Activated T-helper 2 cell treated with anti-CD3 and anti-CD28 coated beads, Interferon-gamma antibody, Interleukin-2, Interleukin-4, amounts not matched to agents 10 μg/mL and 5 μg/mL and 100 μg/mL, durations not matched to agents 14 hours and 24 hours and 36 hours (primary cell): ENCODE measurements at regions not wholly inside any gene's neighbourhood (a gene's known extent, or its start where the extent isn't known, plus 50 kb on each side); places are given as distances from the start of the nearest gene placed in this dataset.

Experiments used
- DNase-seq: peaks from one replicate; pipeline ENCODE4 v3.0.0; 2021; ENCODE audit warnings: low spot score
- H3K27ac Mint-ChIP-seq: one replicate; pipeline ENCODE4 v1.8.0; 2021; ENCODE audit warnings: mixed read lengths
- H3K27me3 Mint-ChIP-seq: one replicate; pipeline ENCODE4 v1.8.0; 2021; ENCODE audit warnings: low read depth, mixed read lengths
- H3K36me3 Mint-ChIP-seq: one replicate; pipeline ENCODE4 v1.8.0; 2021; ENCODE audit warnings: low read depth, mixed read lengths
- H3K4me1 Mint-ChIP-seq: one replicate; pipeline ENCODE4 v1.8.0; 2021; ENCODE audit warnings: low read depth, mixed read lengths
- H3K4me3 Mint-ChIP-seq: one replicate; pipeline ENCODE4 v1.8.0; 2021; ENCODE audit warnings: low read depth, mild to moderate bottlenecking, moderate library complexity, mixed read lengths
- H3K9me3 Mint-ChIP-seq: one replicate; pipeline ENCODE4 v1.8.0; 2021; ENCODE audit warnings: mixed read lengths
- intact Hi-C: fragments of 100-400 bp; cut with micrococcal nuclease; formaldehyde crosslinking; loops from one replicate; pipeline ENCODE4 v1.15.1; 2023

GRCh38 chr20:59376109-59376841 lies 75.9 kb downstream of the EDN3 start:
- intact Hi-C loops, result no loop called here
- Mint-ChIP-seq H3K4me1 (no peaks in the 10 kb centered on the region), H3K27ac (no peak overlapping the region), H3K4me3 (no peak overlapping the region), H3K27me3 (peaks cover 8% of the 10 kb centered on the region), H3K9me3 (no peaks in the 10 kb centered on the region), H3K36me3 (no peaks in the 10 kb centered on the region)
- no peak for DNase-seq

GRCh38 chr20:59376998-59377397 lies 76.6 kb downstream of the EDN3 start:
- Mint-ChIP-seq H3K4me3 (no peak overlapping the region), H3K36me3 (no peaks in the 10 kb centered on the region), H3K27ac (no peak overlapping the region), H3K9me3 (no peaks in the 10 kb centered on the region), H3K27me3 (peaks cover 8% of the 10 kb centered on the region), H3K4me1 (no peaks in the 10 kb centered on the region)
- DNase-seq, result no peak
- intact Hi-C loops, result no loop called here

GRCh38 chr20:59377842-59378241 lies 77.4 kb downstream of the EDN3 start:
- Mint-ChIP-seq H3K36me3 (no peaks in the 10 kb centered on the region), H3K4me3 (no peak overlapping the region), H3K27ac (no peak overlapping the region), H3K9me3 (no peaks in the 10 kb centered on the region), H3K27me3 (peaks cover 8% of the 10 kb centered on the region), H3K4me1 (no peaks in the 10 kb centered on the region)
- intact Hi-C loops, result no loop called here
- DNase-seq, result no peak

GRCh38 chr20:59378396-59378795 lies 78.0 kb downstream of the EDN3 start:
- H3K9me3 Mint-ChIP-seq, result no peaks in the 10 kb centered on the region
- no peaks in the 10 kb centered on the region for H3K36me3 Mint-ChIP-seq
- intact Hi-C loops, result no loop called here
- H3K4me1 Mint-ChIP-seq, result no peaks in the 10 kb centered on the region
- no peak overlapping the region for H3K4me3 Mint-ChIP-seq
- no peak for DNase-seq
- no peak overlapping the region for H3K27ac Mint-ChIP-seq
- H3K27me3 Mint-ChIP-seq, result peaks cover 7% of the 10 kb centered on the region

GRCh38 chr20:59378966-59379365 lies 78.6 kb downstream of the EDN3 start:
- H3K9me3 Mint-ChIP-seq, result no peaks in the 10 kb centered on the region
- H3K4me3 Mint-ChIP-seq, result no peak overlapping the region
- no peaks in the 10 kb centered on the region for H3K4me1 Mint-ChIP-seq
- no peaks in the 10 kb centered on the region for H3K36me3 Mint-ChIP-seq
- DNase-seq, result no peak
- intact Hi-C loops, result no loop called here
- H3K27me3 Mint-ChIP-seq, result peaks cover 2% of the 10 kb centered on the region
- no peak overlapping the region for H3K27ac Mint-ChIP-seq

GRCh38 chr20:59381689-59382088 lies 81.3 kb downstream of the EDN3 start:
- Mint-ChIP-seq H3K36me3 (no peaks in the 10 kb centered on the region), H3K9me3 (no peaks in the 10 kb centered on the region), H3K27me3 (no peaks in the 10 kb centered on the region), H3K27ac (no peak overlapping the region), H3K4me1 (peaks cover 6% of the 10 kb centered on the region), H3K4me3 (no peak overlapping the region)
- no peak for DNase-seq
- intact Hi-C loops, result no loop called here

GRCh38 chr20:59382157-59382725 lies 81.8 kb downstream of the EDN3 start:
- Mint-ChIP-seq H3K27ac (no peak overlapping the region), H3K36me3 (no peaks in the 10 kb centered on the region), H3K4me3 (no peak overlapping the region), H3K27me3 (no peaks in the 10 kb centered on the region), H3K4me1 (peaks cover 6% of the 10 kb centered on the region), H3K9me3 (no peaks in the 10 kb centered on the region)
- DNase-seq, result no peak
- intact Hi-C loops, result no loop called here

- intact Hi-C loops, result no loop called here
- Mint-ChIP-seq H3K36me3 (no peaks in the 10 kb centered on the region), H3K27ac (no peak overlapping the region), H3K4me3 (no peak overlapping the region), H3K27me3 (no peaks in the 10 kb centered on the region), H3K4me1 (peaks cover 6% of the 10 kb centered on the region), H3K9me3 (no peaks in the 10 kb centered on the region)
- DNase-seq, result no peak
Measured at GRCh38 chr20:59382907-59383306, 82.5 kb downstream of the EDN3 start.

- Mint-ChIP-seq H3K36me3 (no peaks in the 10 kb centered on the region), H3K27me3 (no peaks in the 10 kb centered on the region), H3K9me3 (no peaks in the 10 kb centered on the region), H3K4me1 (peaks cover 6% of the 10 kb centered on the region), H3K4me3 (no peak overlapping the region), H3K27ac (no peak overlapping the region)
- intact Hi-C loops, result no loop called here
- DNase-seq, result no peak
Measured at GRCh38 chr20:59385038-59385437, 84.6 kb downstream of the EDN3 start.

GRCh38 chr20:59385480-59385879 lies 85.1 kb downstream of the EDN3 start:
- H3K4me3 Mint-ChIP-seq, result no peak overlapping the region
- no peaks in the 10 kb centered on the region for H3K36me3 Mint-ChIP-seq
- DNase-seq, result no peak
- intact Hi-C loops, result no loop called here
- H3K27ac Mint-ChIP-seq, result no peak overlapping the region
- H3K9me3 Mint-ChIP-seq, result no peaks in the 10 kb centered on the region
- H3K4me1 Mint-ChIP-seq, result peaks cover 6% of the 10 kb centered on the region
- no peaks in the 10 kb centered on the region for H3K27me3 Mint-ChIP-seq

GRCh38 chr20:59386809-59387208 lies 86.4 kb downstream of the EDN3 start:
- no peak for DNase-seq
- Mint-ChIP-seq H3K36me3 (no peaks in the 10 kb centered on the region), H3K4me3 (no peak overlapping the region), H3K27me3 (no peaks in the 10 kb centered on the region), H3K27ac (no peak overlapping the region), H3K4me1 (peaks cover 6% of the 10 kb centered on the region), H3K9me3 (no peaks in the 10 kb centered on the region)
- intact Hi-C loops, result no loop called here

- Mint-ChIP-seq H3K36me3 (no peaks in the 10 kb centered on the region), H3K4me3 (no peak overlapping the region), H3K27ac (no peak overlapping the region), H3K9me3 (no peaks in the 10 kb centered on the region), H3K27me3 (no peaks in the 10 kb centered on the region), H3K4me1 (peaks cover 6% of the 10 kb centered on the region)
- no peak for DNase-seq
- intact Hi-C loops, result no loop called here
Measured at GRCh38 chr20:59387891-59388290, 87.5 kb downstream of the EDN3 start.

- H3K27me3 Mint-ChIP-seq, result peaks cover 4% of the 10 kb centered on the region
- no peak overlapping the region for H3K4me3 Mint-ChIP-seq
- no peak for DNase-seq
- H3K9me3 Mint-ChIP-seq, result no peaks in the 10 kb centered on the region
- intact Hi-C loops, result no loop called here
- no peak overlapping the region for H3K27ac Mint-ChIP-seq
- no peaks in the 10 kb centered on the region for H3K36me3 Mint-ChIP-seq
- H3K4me1 Mint-ChIP-seq, result peaks cover 6% of the 10 kb centered on the region
Measured at GRCh38 chr20:59388402-59388801, 88.0 kb downstream of the EDN3 start.
